SK-N-SH (cell line): ENCODE measurements at regions not wholly inside any gene's neighbourhood (a gene's known extent, or its start where the extent isn't known, plus 50 kb on each side); places are given as distances from the start of the nearest gene placed in this dataset.
"Not testable (repeated sequence)": the region's sequence is repeated elsewhere in the genome, so short reads cannot be mapped to it uniquely, and the experiment has no call there.

Experiments used
- CTCF ChIP-seq: fragments of 200-600 bp; sonication (generic); IDR thresholded peaks from 2 replicates; pipeline ENCODE4 v1.6.1; 2017; ENCODE audit warnings: antibody characterized with exemption, mild to moderate bottlenecking, moderate library complexity
- ELF1 ChIP-seq: IDR thresholded peaks from 2 replicates; pipeline ENCODE4 v1.4.0; 2012
- EZH2phosphoT487 ChIP-seq: fragments of 200-600 bp; sonication (generic); IDR thresholded peaks from 2 replicates; pipeline ENCODE4 v1.6.1; 2017; ENCODE audit warnings: low read depth, mixed run types, mild to moderate bottlenecking, antibody characterized with exemption, moderate library complexity, borderline replicate concordance
- MXI1 ChIP-seq: IDR thresholded peaks from 2 replicates; pipeline ENCODE4 v1.6.1; 2012; ENCODE audit warnings: mild to moderate bottlenecking, low read depth, low read length, improper control_type of control experiment
- POLR2AphosphoS5 ChIP-seq: IDR thresholded peaks from 2 replicates; pipeline ENCODE4 v1.6.1; 2012; ENCODE audit warnings: low read depth, low read length
- RAD21 ChIP-seq: IDR thresholded peaks from 2 replicates; pipeline ENCODE4 v1.6.1; 2012; ENCODE audit warnings: mild to moderate bottlenecking, low read length
- RFX5 ChIP-seq: IDR thresholded peaks from 2 replicates; pipeline ENCODE4 v1.6.1; 2012; ENCODE audit warnings: mild to moderate bottlenecking, improper control_type of control experiment, low read length
- RXRA ChIP-seq: IDR thresholded peaks from 2 replicates; pipeline ENCODE4 v1.4.0; 2012; ENCODE audit warnings: low read depth, mild to moderate bottlenecking, borderline replicate concordance
- ZBTB33 ChIP-seq: IDR thresholded peaks from 2 replicates; pipeline ENCODE4 v1.4.0; 2012; ENCODE audit warnings: low read depth, borderline replicate concordance

GRCh38 chr1:83158924-83159323 is 840.0 kb downstream of the TTLL7 start:
- TF ChIP-seq RAD21, CTCF, POLR2AphosphoS5, ELF1, RXRA, MXI1, EZH2phosphoT487, ZBTB33, RFX5: not testable (repeated sequence)
